ENCODE measurements at regions not wholly inside any gene's neighbourhood (a gene's known extent, or its start where the extent isn't known, plus 50 kb on each side); places are given as distances from the start of the nearest gene placed in this dataset.

DNA sequence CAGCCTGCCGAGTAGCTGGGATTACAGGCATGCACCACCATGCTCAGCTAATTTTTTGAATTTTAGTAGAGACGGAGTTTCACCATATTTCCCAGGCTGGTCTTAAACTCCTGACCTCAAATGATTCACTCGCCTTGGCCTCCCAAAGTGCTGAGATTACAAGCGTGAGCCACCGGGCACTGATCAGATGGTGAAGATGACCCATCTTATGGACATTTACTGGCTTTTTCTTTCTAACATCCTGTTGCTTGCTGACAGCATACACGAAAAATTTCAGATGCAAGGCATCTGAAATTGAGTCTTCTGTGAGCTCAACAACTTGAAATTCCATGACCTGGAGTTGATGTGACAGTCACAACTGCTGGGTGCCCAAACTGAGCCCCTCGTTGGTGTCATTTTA lies 859.5 kb upstream of the CNTNAP5 start:
- Mint-ChIP-seq H3K9me3 (peaks cover 10% of the 10 kb centered on the region), H3K36me3 (ENCODE audit: low read depth) (no peaks in the 10 kb centered on the region), H3K4me1 (ENCODE audit: low read depth) (no peaks in the 10 kb centered on the region), H3K27me3 (ENCODE audit: low read depth) (no peaks in the 10 kb centered on the region), H3K4me3 (no peak overlapping the region), H3K27ac (no peak overlapping the region)

DNA sequence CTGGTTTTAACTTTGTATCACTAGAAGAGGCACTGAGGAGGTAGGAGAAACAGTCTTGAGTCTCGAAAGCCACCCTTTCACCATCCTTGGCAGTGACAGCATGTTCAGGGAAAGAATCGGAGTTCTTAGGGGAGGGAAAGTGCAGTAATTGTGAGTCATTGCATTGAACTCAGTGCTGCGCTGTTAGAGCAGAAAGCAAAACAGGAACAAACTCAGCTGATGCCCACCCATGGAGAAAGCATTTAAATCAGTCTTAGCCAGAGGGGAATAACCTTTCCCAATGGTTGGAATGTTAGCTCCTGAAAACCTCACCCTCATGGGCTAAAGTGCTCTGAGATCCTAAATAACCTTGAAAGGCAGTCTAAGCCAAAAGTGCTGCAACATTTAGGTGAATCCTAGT lies 845.6 kb upstream of the CNTNAP5 start:
- no peaks in the 10 kb centered on the region for H3K27me3 Mint-ChIP-seq (ENCODE audit: low read depth)
- H3K4me3 Mint-ChIP-seq: no peak overlapping the region
- no peaks in the 10 kb centered on the region for H3K4me1 Mint-ChIP-seq (ENCODE audit: low read depth)
- H3K36me3 Mint-ChIP-seq (ENCODE audit: low read depth): no peaks in the 10 kb centered on the region
- H3K9me3 Mint-ChIP-seq: peaks cover 32% of the 10 kb centered on the region
- H3K27ac Mint-ChIP-seq: no peak overlapping the region

DNA sequence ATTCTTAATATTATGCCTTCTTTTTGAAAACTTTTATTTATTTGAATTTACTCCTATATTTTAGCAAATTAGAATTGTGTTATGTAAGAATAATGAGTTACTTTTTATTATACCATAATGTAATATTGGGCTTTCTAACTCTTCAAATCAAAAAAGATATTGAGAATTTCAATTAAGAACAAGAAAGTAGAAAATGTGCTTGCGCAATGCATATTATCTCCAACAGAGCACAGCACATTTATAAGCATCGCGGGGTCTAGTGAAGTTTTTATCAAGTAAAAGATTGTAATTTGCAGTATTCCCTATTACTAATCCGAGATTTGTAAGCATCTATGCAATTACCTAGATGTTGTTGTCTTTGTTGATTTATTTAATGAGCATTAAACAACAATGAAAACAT lies 829.1 kb upstream of the CNTNAP5 start:
- Mint-ChIP-seq H3K4me3 (no peak overlapping the region), H3K9me3 (peaks cover 30% of the 10 kb centered on the region)

DNA sequence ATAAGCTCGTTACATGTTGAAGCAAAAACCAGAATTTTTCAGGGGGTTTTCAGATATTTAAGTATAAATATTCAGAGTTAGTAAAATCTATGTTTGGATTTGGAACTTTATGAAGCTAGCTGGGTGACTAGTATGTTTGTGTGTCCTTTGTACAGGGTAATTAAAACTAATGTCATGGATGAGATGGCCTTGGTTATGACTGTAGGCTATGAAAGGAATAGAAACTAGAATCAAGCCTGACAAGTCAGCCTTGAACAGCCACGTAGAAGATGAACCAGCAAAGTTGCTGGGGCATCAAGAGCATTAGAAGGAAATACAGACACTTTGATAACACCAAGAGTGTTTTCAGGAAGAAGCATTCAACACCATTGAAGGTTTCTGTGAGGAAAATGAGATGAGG lies 825.1 kb upstream of the CNTNAP5 start:
- Mint-ChIP-seq H3K9me3 (peaks cover 23% of the 10 kb centered on the region), H3K27ac (no peak overlapping the region), H3K27me3 (ENCODE audit: low read depth) (no peaks in the 10 kb centered on the region), H3K36me3 (ENCODE audit: low read depth) (no peaks in the 10 kb centered on the region), H3K4me3 (no peak overlapping the region), H3K4me1 (ENCODE audit: low read depth) (no peaks in the 10 kb centered on the region)

More for the DNA sequence above, 829.1 kb upstream of the CNTNAP5 start:
- H3K27me3 Mint-ChIP-seq (ENCODE audit: low read depth): no peaks in the 10 kb centered on the region
- no peaks in the 10 kb centered on the region for H3K4me1 Mint-ChIP-seq (ENCODE audit: low read depth)
- H3K36me3 Mint-ChIP-seq (ENCODE audit: low read depth): no peaks in the 10 kb centered on the region
- H3K27ac Mint-ChIP-seq: no peak overlapping the region

DNA sequence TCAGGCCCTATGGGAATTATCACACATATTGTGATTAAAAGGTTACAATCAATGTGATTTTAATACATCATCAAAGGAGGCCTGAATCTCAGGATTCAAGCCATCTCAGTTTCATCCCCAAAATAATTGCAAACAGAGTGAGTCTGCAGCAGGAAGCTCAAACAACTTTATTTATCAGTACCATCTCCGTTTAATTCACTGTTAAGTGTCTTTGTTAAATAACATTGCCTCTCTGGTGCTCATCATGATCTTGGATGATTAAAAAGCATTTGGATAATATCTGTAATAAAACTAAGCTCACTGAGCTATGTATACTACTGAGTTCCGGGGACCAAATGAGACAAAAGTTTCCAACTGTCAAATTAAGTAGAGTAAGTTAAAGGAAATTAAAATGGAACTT lies 817.8 kb upstream of the CNTNAP5 start:
- Mint-ChIP-seq H3K27me3 (ENCODE audit: low read depth) (no peaks in the 10 kb centered on the region), H3K27ac (no peak overlapping the region), H3K9me3 (peaks cover 11% of the 10 kb centered on the region), H3K4me1 (ENCODE audit: low read depth) (no peaks in the 10 kb centered on the region), H3K4me3 (no peak overlapping the region), H3K36me3 (ENCODE audit: low read depth) (no peaks in the 10 kb centered on the region)

DNA sequence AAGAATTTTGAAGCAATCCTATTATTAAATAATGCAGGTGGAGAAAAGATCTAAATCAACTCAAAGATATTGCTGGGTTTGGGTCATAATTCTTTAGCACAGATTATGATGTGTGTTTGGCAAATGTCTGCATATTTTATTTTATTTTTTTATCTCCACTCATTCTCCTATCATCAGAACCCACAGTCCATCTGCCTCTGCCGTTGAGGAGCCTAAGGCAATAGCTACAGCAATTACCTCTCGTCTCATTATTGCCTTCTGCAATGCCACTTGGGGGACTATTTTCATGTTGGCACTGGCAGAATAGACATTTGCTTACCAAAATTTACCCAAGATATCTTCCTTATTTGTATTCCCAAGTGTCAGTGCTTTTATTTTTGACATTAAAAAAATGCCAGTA lies 815.9 kb upstream of the CNTNAP5 start:
- Mint-ChIP-seq H3K27me3 (ENCODE audit: low read depth) (no peaks in the 10 kb centered on the region), H3K9me3 (peaks cover 10% of the 10 kb centered on the region), H3K27ac (no peak overlapping the region), H3K4me1 (ENCODE audit: low read depth) (no peaks in the 10 kb centered on the region), H3K36me3 (ENCODE audit: low read depth) (no peaks in the 10 kb centered on the region), H3K4me3 (no peak overlapping the region)

DNA sequence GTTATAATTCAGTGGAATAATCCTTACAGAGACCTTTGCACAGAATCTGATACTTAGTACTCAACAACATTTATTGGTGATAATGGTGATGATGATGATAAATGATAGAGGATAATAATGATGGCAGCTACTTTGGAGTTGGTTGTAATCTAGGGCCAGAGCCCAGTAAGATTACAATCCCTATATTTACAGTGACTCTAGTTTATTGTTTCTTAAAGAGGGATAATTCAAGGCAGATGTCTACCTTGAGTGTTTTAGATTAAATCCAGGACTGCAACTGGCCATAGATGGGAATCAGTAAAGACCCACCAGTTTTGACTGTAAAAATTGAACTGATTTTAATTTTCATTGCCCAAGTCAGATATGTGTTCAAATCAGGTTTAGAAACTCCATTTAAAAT lies 813.9 kb upstream of the CNTNAP5 start:
- H3K27ac Mint-ChIP-seq: no peak overlapping the region
- H3K4me3 Mint-ChIP-seq: no peak overlapping the region
- no peaks in the 10 kb centered on the region for H3K27me3 Mint-ChIP-seq (ENCODE audit: low read depth)
- H3K36me3 Mint-ChIP-seq (ENCODE audit: low read depth): no peaks in the 10 kb centered on the region
- H3K9me3 Mint-ChIP-seq: peaks cover 10% of the 10 kb centered on the region
- no peaks in the 10 kb centered on the region for H3K4me1 Mint-ChIP-seq (ENCODE audit: low read depth)

DNA sequence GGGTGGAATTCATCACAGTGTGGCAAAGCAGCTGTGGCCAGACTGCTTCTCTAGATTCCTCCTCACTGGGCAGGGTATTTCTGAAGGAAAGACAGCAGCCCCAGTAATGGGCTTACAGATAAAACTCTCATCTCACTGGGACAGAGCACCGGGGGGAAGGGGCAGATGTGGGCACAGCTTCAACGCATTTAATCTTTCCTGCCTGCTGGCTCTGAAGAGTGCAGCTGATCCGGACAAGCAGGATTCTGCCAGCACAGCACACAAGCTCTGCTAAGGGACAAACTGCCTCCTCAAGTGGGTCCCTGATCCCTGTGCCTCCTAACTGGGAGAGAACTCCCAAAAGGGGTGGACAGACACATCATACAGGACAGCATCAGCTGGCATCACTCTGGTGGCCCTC lies 779.9 kb upstream of the CNTNAP5 start:
- H3K9me3 Mint-ChIP-seq: peaks cover 38% of the 10 kb centered on the region

DNA sequence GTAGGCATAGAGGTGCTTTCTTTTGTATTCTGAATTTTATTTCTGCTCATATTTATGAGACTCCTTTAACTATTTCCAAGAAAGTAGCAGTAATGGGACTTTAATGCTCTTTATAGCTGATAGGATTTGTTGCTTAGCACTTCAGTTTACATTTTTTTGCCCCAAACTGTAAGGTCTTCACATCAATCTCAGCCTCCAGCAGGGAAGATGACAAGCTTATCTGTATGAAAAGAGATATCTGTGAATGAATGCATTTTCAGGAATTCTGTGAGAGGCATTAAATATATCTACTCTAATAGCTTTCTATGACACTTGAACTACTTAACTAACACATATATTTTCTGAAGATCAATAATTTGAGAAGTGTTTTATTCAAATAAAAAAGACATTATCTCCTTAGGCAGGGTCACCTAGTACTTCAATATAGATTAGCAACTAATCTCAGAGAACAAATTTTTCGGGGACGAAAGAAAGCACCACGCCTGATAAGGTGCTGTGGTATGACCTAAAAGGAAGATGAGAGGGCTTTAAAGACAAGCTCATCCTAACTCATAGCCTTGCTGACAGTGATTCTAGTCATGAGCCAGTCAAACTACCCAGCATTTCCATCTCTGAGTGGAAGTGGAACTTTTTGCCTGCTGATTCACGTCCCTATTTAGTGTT lies 766.1 kb upstream of the CNTNAP5 start:
- peaks cover 19% of the 10 kb centered on the region for H3K9me3 Mint-ChIP-seq
- no peaks in the 10 kb centered on the region for H3K4me1 Mint-ChIP-seq (ENCODE audit: low read depth)
- H3K4me3 Mint-ChIP-seq: no peak overlapping the region

More for the DNA sequence above, 779.9 kb upstream of the CNTNAP5 start:
- Mint-ChIP-seq H3K36me3 (ENCODE audit: low read depth) (peaks cover 2% of the 10 kb centered on the region), H3K4me1 (ENCODE audit: low read depth) (no peaks in the 10 kb centered on the region), H3K27ac (no peak overlapping the region), H3K27me3 (ENCODE audit: low read depth) (no peaks in the 10 kb centered on the region), H3K4me3 (no peak overlapping the region)

DNA sequence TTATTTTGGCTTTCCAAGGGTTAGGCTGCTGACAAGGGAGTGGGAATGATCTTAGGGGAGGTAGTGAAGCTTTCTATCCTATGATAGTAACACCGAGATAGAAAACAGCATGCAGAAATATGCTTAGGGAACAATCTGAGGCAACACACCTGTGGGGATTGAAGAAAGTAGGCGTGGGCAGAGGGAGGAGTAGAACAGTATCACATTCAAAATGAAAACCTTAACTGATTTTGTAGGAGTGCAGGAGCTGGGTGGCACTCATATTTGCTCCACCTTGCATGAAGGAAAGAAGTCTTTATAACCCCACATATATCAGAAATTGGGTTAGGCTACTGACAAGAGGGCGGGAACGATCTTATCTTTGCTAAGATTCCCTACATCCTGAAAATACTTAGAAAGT lies 762.2 kb upstream of the CNTNAP5 start:
- Mint-ChIP-seq H3K4me3 (no peak overlapping the region), H3K9me3 (peaks cover 19% of the 10 kb centered on the region), H3K4me1 (ENCODE audit: low read depth) (no peaks in the 10 kb centered on the region), H3K36me3 (ENCODE audit: low read depth) (no peaks in the 10 kb centered on the region), H3K27me3 (ENCODE audit: low read depth) (no peaks in the 10 kb centered on the region), H3K27ac (no peak overlapping the region)

More for the DNA sequence above, 766.1 kb upstream of the CNTNAP5 start:
- Mint-ChIP-seq H3K36me3 (ENCODE audit: low read depth) (no peaks in the 10 kb centered on the region), H3K27me3 (ENCODE audit: low read depth) (no peaks in the 10 kb centered on the region), H3K27ac (no peak overlapping the region)

DNA sequence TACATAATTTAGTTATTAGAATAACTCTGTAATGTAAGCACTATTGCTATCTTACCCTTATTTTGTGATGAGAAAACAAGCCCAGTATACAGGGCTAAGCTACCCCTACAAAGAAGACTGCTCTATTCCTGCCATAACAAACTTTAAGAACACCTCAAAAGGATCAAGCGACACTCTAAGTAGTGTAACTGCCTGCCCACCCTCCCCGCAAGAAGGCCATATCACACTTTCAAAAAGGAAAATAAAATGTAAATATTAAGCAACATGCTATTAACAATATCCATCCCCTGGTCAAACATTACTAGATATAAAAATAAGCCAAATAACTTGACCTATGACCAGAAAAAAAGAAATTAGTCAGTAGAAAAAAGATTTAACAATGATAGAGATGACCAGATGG lies 741.7 kb upstream of the CNTNAP5 start:
- Mint-ChIP-seq H3K36me3 (ENCODE audit: low read depth) (no peaks in the 10 kb centered on the region), H3K27me3 (ENCODE audit: low read depth) (no peaks in the 10 kb centered on the region), H3K27ac (no peak overlapping the region), H3K4me3 (no peak overlapping the region), H3K9me3 (no peaks in the 10 kb centered on the region), H3K4me1 (ENCODE audit: low read depth) (no peaks in the 10 kb centered on the region)

DNA sequence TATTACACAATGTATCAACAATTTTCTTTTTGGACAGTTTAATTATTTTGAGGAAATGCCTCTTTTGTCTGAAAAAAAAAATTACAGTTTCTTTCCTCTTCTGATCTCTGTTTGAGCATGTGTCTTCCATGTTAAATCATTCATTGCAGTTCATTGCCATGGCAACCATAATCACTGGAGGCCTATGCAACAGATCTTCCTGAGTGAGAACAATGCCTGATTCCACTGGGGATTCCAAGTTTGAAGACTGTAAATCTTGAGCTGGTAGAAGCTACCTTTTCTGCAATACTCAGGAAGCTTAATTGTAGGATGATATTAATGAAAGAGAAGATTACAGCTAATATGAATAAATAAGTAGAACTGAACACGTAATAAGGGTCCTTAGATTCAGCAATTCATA lies 721.4 kb upstream of the CNTNAP5 start:
- H3K36me3 Mint-ChIP-seq (ENCODE audit: low read depth): no peaks in the 10 kb centered on the region
- peaks cover 9% of the 10 kb centered on the region for H3K9me3 Mint-ChIP-seq
- H3K4me1 Mint-ChIP-seq (ENCODE audit: low read depth): no peaks in the 10 kb centered on the region

More for the DNA sequence above, 721.4 kb upstream of the CNTNAP5 start:
- Mint-ChIP-seq H3K27ac (no peak overlapping the region), H3K27me3 (ENCODE audit: low read depth) (no peaks in the 10 kb centered on the region), H3K4me3 (no peak overlapping the region)
